Panc1 (cell line): ENCODE measurements at regions not wholly inside any gene's neighbourhood (a gene's known extent, or its start where the extent isn't known, plus 50 kb on each side); places are given as distances from the start of the nearest gene placed in this dataset.

Experiments used
- ATAC-seq: fragments of 200-7000 bp; cut with Tn5 transposase; 2 replicates; pipeline ENCODE4 v1.9.1; 2020; ENCODE audit warnings: mild to moderate bottlenecking, moderate library complexity
- BruUV-seq: library from RNA; stranded (reverse); fragments of 400-500 nt; replicated peaks from 2 replicates; lab custom pipeline; 2021; lab: Mats Ljungman, UMichigan
- CTCF ChIA-PET: fragments of 300-600 bp; sonication (Branson Sonifier 250); formaldehyde crosslinking; loops from one replicate; lab custom pipeline; 2022; ENCODE audit warnings: antibody characterized with exemption; lab: Charles Lee
- POLR2A ChIA-PET: fragments of 300-600 bp; sonication (Branson Sonifier 250); formaldehyde crosslinking; loops from one replicate; lab custom pipeline; 2022; ENCODE audit warnings: antibody characterized with exemption; lab: Charles Lee
- DNase-seq: peaks from one replicate; pipeline ENCODE4 v3.0.0-alpha.2; 2010; ENCODE audit warnings: low read depth, low spot score
- H3K27ac ChIP-seq: 2 replicates; pipeline ENCODE4 v1.5.1; 2011; ENCODE audit warnings: mild to moderate bottlenecking, low read length, inconsistent platforms
- H3K27me3 ChIP-seq: fragments of 200-500 bp; sonication (Bioruptor generic); 2 replicates; pipeline ENCODE4 v1.6.0; 2014; ENCODE audit warnings: low read length, inconsistent platforms; ENCODE audit not compliant: control insufficient read depth, insufficient read depth
- H3K36me3 ChIP-seq: fragments of 200-500 bp; sonication (Bioruptor generic); 2 replicates; pipeline ENCODE4 v1.5.1; 2014; ENCODE audit warnings: inconsistent platforms, mild to moderate bottlenecking, low read length, moderate library complexity; ENCODE audit not compliant: control insufficient read depth, insufficient read depth
- H3K4me1 ChIP-seq: 2 replicates; pipeline ENCODE4 v1.5.1; 2011; ENCODE audit warnings: inconsistent platforms, mild to moderate bottlenecking, low read length, moderate library complexity; ENCODE audit not compliant: control insufficient read depth, insufficient read depth
- H3K4me3 ChIP-seq, 2 experiments: 2 replicates each; pipeline ENCODE4 v1.5.1; 2011 to 2012; ENCODE audit warnings: low read depth in 2 of 2, low read length in 2 of 2, mild to moderate bottlenecking in 2 of 2, inconsistent platforms in 1 of 2, moderate library complexity in 1 of 2
- H3K9me3 ChIP-seq: fragments of 200-500 bp; sonication (Bioruptor generic); 2 replicates; pipeline ENCODE4 v1.5.1; 2014; ENCODE audit warnings: low read depth, mild to moderate bottlenecking, inconsistent platforms, low read length, moderate library complexity; ENCODE audit not compliant: control insufficient read depth, insufficient read depth
- CTCF ChIP-seq: fragments of 450-650 bp; IDR thresholded peaks from 2 replicates; pipeline ENCODE4 v1.5.1; 2017; ENCODE audit warnings: mild to moderate bottlenecking
- POLR2AphosphoS5 ChIP-seq: IDR thresholded peaks from 2 replicates; pipeline ENCODE4 v1.6.1; 2012; ENCODE audit warnings: mild to moderate bottlenecking, low read depth, low read length, moderate library complexity
- SIN3A ChIP-seq: IDR thresholded peaks from 2 replicates; pipeline ENCODE4 v1.6.1; 2012; ENCODE audit warnings: low read depth, mild to moderate bottlenecking, low read length, moderate library complexity, borderline replicate concordance; ENCODE audit not compliant: insufficient read depth
- TCF7L2 ChIP-seq: IDR thresholded peaks from 2 replicates; pipeline ENCODE4 v1.6.1; 2011; ENCODE audit warnings: mild to moderate bottlenecking, low read depth, low read length, inconsistent platforms
- in situ Hi-C: cut with HindIII; loops from 2 replicates; pipeline ENCODE4 v1.10.0; 2016; ENCODE audit warnings: low sequenced_read_pairs, low pct_unique_long_range_greater_than_20kb
- intact Hi-C: fragments of 100-400 bp; cut with micrococcal nuclease; formaldehyde crosslinking; loops from one replicate; pipeline ENCODE4 v1.10.0; 2022; ENCODE audit not compliant: unreplicated experiment
- TF ChIP-seq, protein P1 (sequence below), 2 experiments: IDR thresholded peaks; 2 replicates each; pipeline ENCODE4 v1.6.1; 2011 to 2012; ENCODE audit warnings: low read depth in 2 of 2, control low read depth in 1 of 2, low read length in 1 of 2, mild to moderate bottlenecking in 1 of 2, moderate library complexity in 1 of 2; ENCODE audit not compliant: insufficient read depth in 1 of 2

- Histone ChIP-seq H3K4me1 (no peaks in the 10 kb centered on the region), H3K9me3 (no peaks in the 10 kb centered on the region), H3K4me3 (no peak overlapping the region), H3K27me3 (no peaks in the 10 kb centered on the region), H3K36me3 (no peaks in the 10 kb centered on the region), H3K27ac (no peak overlapping the region)
- CTCF ChIA-PET: no interaction called here
- POLR2A ChIA-PET: no interaction called here
- DNase-seq (no peak), ATAC-seq (no peak)
- intact Hi-C loops: no loop called here
- in situ Hi-C loops: no loop called here
- TF ChIP-seq, protein P1, sequence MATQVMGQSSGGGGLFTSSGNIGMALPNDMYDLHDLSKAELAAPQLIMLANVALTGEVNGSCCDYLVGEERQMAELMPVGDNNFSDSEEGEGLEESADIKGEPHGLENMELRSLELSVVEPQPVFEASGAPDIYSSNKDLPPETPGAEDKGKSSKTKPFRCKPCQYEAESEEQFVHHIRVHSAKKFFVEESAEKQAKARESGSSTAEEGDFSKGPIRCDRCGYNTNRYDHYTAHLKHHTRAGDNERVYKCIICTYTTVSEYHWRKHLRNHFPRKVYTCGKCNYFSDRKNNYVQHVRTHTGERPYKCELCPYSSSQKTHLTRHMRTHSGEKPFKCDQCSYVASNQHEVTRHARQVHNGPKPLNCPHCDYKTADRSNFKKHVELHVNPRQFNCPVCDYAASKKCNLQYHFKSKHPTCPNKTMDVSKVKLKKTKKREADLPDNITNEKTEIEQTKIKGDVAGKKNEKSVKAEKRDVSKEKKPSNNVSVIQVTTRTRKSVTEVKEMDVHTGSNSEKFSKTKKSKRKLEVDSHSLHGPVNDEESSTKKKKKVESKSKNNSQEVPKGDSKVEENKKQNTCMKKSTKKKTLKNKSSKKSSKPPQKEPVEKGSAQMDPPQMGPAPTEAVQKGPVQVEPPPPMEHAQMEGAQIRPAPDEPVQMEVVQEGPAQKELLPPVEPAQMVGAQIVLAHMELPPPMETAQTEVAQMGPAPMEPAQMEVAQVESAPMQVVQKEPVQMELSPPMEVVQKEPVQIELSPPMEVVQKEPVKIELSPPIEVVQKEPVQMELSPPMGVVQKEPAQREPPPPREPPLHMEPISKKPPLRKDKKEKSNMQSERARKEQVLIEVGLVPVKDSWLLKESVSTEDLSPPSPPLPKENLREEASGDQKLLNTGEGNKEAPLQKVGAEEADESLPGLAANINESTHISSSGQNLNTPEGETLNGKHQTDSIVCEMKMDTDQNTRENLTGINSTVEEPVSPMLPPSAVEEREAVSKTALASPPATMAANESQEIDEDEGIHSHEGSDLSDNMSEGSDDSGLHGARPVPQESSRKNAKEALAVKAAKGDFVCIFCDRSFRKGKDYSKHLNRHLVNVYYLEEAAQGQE (IDR thresholded peaks at IDR 0.05; ENCODE audit: insufficient read depth in 1 of 2, low read depth in 2 of 2, low read length in 1 of 2): no peak
- no peak for TF ChIP-seq POLR2AphosphoS5
- TF ChIP-seq SIN3A: no peak
- no peak for TF ChIP-seq CTCF
- no peak for TF ChIP-seq TCF7L2
- no TSS peak for BruUV-seq
Measured at GRCh38 chr2:220337611-220338440, 710.4 kb downstream of the SLC4A3 start.

DNA sequence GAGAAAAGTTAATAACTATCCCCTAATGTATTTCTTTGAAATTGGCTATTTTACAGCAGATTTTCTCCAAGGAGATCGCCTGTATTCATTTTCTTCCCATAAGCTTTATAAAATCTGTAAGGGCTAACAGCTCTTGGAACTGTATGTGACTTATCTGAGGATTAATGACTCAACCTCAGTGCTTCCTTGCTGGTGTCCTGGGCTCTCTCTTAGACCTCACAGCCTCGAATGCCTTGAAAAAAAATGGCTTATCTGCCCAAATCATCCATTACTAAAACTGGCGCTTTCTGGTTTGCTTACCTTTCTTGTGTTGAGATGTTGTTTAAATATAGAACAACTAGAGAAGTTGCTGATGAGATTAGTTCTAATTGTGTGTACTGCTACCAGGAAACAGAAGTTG lies 713.6 kb downstream of the SLC4A3 start:
- TF ChIP-seq POLR2AphosphoS5 (no peak), TCF7L2 (no peak), SIN3A (no peak), CTCF (no peak)
- TF ChIP-seq, protein P1 (IDR thresholded peaks at IDR 0.05; ENCODE audit: insufficient read depth in 1 of 2, low read depth in 2 of 2, low read length in 1 of 2): no peak
- Histone ChIP-seq H3K4me1 (no peaks in the 10 kb centered on the region), H3K27ac (no peak overlapping the region), H3K4me3 (no peak overlapping the region), H3K9me3 (no peaks in the 10 kb centered on the region), H3K36me3 (no peaks in the 10 kb centered on the region), H3K27me3 (no peaks in the 10 kb centered on the region)
- in situ Hi-C loops: no loop called here
- intact Hi-C loops: no loop called here
- DNase-seq (no peak), ATAC-seq (no peak)
- BruUV-seq: no TSS peak
- ChIA-PET POLR2A (no interaction called here), CTCF (no interaction called here)
